A549 (cell line): ENCODE measurements at regions not wholly inside any gene's neighbourhood (a gene's known extent, or its start where the extent isn't known, plus 50 kb on each side); places are given as distances from the start of the nearest gene placed in this dataset.

Source experiments
- ATAC-seq, 2 experiments: fragments of 200-7000 bp in 1 of 2; fragments of >200 bp in 1 of 2; cut with Nextera tagmentation in 1 of 2; cut with Tn5 transposase in 1 of 2; 3 replicates each; pipeline versions ENCODE4 v1.8.0 to v1.9.1; 2018 to 2020; ENCODE audit warnings: mild to moderate bottlenecking in 1 of 2, moderate library complexity in 1 of 2
- CTCF ChIA-PET: fragments of 300-600 bp; sonication (Branson Sonifier 250); formaldehyde crosslinking; extraction: SDS; loops from one replicate; lab custom pipeline; 2021; ENCODE audit warnings: antibody characterized with exemption, inconsistent platforms; lab: Yijun Ruan, JAX
- POLR2A ChIA-PET: fragments of 350-600 bp; formaldehyde crosslinking; extraction: SDS; loops from one replicate; lab custom pipeline; 2021; ENCODE audit warnings: antibody characterized with exemption, inconsistent platforms; lab: Yijun Ruan, JAX
- DNase-seq, 2 experiments: peaks; one replicate each; pipeline versions ENCODE4 v3.0.0 to v3.0.0-alpha.2; 2011 to 2016; ENCODE audit warnings: low read depth in 1 of 2, low spot score in 1 of 2
- FAIRE-seq: peaks from 2 replicates; lab custom pipeline; 2011; peaks lifted over from hg19 to GRCh38; lab: Jason Lieb, UNC
- H3K27ac ChIP-seq, 2 experiments: fragments of >200 bp; sonication (Bioruptor Twin); formaldehyde crosslinking; 3 replicates each; pipeline ENCODE4 v1.5.1; 2016 to 2017
- H3K4me1 ChIP-seq: fragments of >200 bp; sonication (Bioruptor Twin); formaldehyde crosslinking; 3 replicates; pipeline ENCODE4 v1.6.1; 2016
- H3K4me2 ChIP-seq: fragments of >200 bp; sonication (Bioruptor Twin); formaldehyde crosslinking; 3 replicates; pipeline ENCODE4 v1.6.1; 2016
- H3K4me3 ChIP-seq: fragments of >200 bp; sonication (Bioruptor Twin); formaldehyde crosslinking; 3 replicates; pipeline ENCODE4 v1.5.1; 2016
- H3K9me3 ChIP-seq: fragments of >200 bp; sonication (Bioruptor Twin); formaldehyde crosslinking; 3 replicates; pipeline ENCODE4 v1.6.1; 2016
- CHD2 ChIP-seq: fragments of 150-350 bp; IDR thresholded peaks from 2 replicates; pipeline ENCODE4 v1.6.1; 2014; ENCODE audit warnings: low read length; ENCODE audit not compliant: partially characterized antibody
- ELK1 ChIP-seq: fragments of 150-350 bp; IDR thresholded peaks from 2 replicates; pipeline ENCODE4 v1.6.1; 2014; ENCODE audit warnings: low read depth, mild to moderate bottlenecking, low read length
- ESRRA ChIP-seq: fragments of 150-350 bp; IDR thresholded peaks from 2 replicates; pipeline ENCODE4 v1.6.1; 2014; ENCODE audit warnings: mild to moderate bottlenecking, low read length, borderline replicate concordance
- FOXS1 ChIP-seq: fragments of 250-450 bp; sonication (Bioruptor Pico); IDR thresholded peaks from 2 replicates; pipeline ENCODE4 v1.5.0; 2020; ENCODE audit warnings: mild to moderate bottlenecking, moderate library complexity
- HES2 ChIP-seq: fragments of >200 bp; sonication (Bioruptor Twin); formaldehyde crosslinking; IDR thresholded peaks from 2 replicates; pipeline ENCODE4 v1.6.1; 2016
- HEYL ChIP-seq: fragments of 250-450 bp; sonication (Bioruptor Pico); IDR thresholded peaks from 2 replicates; pipeline ENCODE4 v1.8.0; 2021; ENCODE audit warnings: mild to moderate bottlenecking, moderate library complexity
- HMGXB4 ChIP-seq: fragments of 250-450 bp; sonication (Bioruptor Pico); IDR thresholded peaks from 2 replicates; pipeline ENCODE4 v1.5.0; 2021; ENCODE audit warnings: mild to moderate bottlenecking, moderate library complexity, borderline replicate concordance
- HOXA7 ChIP-seq: fragments of 250-450 bp; sonication (Bioruptor Pico); IDR thresholded peaks from 2 replicates; pipeline ENCODE4 v1.5.0; 2020; ENCODE audit warnings: mild to moderate bottlenecking, moderate library complexity
- JUNB ChIP-seq: fragments of >200 bp; sonication (Bioruptor Twin); formaldehyde crosslinking; IDR thresholded peaks from 2 replicates; pipeline ENCODE4 v1.6.1; 2016
- NFE2L2 ChIP-seq: fragments of 150-350 bp; conservative IDR thresholded peaks from 2 replicates; pipeline ENCODE4 v1.6.1; 2014; ENCODE audit warnings: low read length
- NPAS2 ChIP-seq: fragments of 250-450 bp; sonication (Bioruptor Pico); IDR thresholded peaks from 2 replicates; pipeline ENCODE4 v1.8.0; 2022; ENCODE audit warnings: mild to moderate bottlenecking, moderate library complexity, borderline replicate concordance
- PBX3 ChIP-seq: IDR thresholded peaks from 2 replicates; pipeline ENCODE4 v1.6.1; 2012
- POLR2AphosphoS2 ChIP-seq: conservative IDR thresholded peaks from 2 replicates; pipeline ENCODE4 v1.6.1; 2012; ENCODE audit warnings: low read length, improper control_type of control experiment, inconsistent platforms
- RAD21 ChIP-seq, 2 experiments: fragments of >200 bp in 1 of 2; sonication (Bioruptor Twin) in 1 of 2; formaldehyde crosslinking in 1 of 2; IDR thresholded peaks in 1 of 2; conservative IDR thresholded peaks in 1 of 2; 2 replicates in 1 of 2; 3 replicates in 1 of 2; pipeline ENCODE4 v1.6.1; 2012 to 2018; ENCODE audit warnings: inconsistent platforms in 1 of 2
- RFX5 ChIP-seq: fragments of 450-650 bp; IDR thresholded peaks from 2 replicates; pipeline ENCODE4 v1.7.1; 2014; ENCODE audit warnings: antibody characterized with exemption, mild to moderate bottlenecking, moderate library complexity
- RNF2 ChIP-seq: fragments of 200-600 bp; sonication (generic); IDR thresholded peaks from 2 replicates; pipeline ENCODE4 v1.6.1; 2016; ENCODE audit warnings: low read depth, mild to moderate bottlenecking, antibody characterized with exemption, moderate library complexity, borderline replicate concordance
- TFCP2L1 ChIP-seq: fragments of 250-450 bp; sonication (Bioruptor Pico); IDR thresholded peaks from 2 replicates; pipeline ENCODE4 v1.5.0; 2021; ENCODE audit warnings: mild to moderate bottlenecking
- USF2 ChIP-seq: fragments of 450-650 bp; IDR thresholded peaks from 2 replicates; pipeline ENCODE4 v1.6.1; 2014; ENCODE audit warnings: antibody characterized with exemption
- ZC3H11A ChIP-seq: fragments of 450-650 bp; IDR thresholded peaks from 2 replicates; pipeline ENCODE4 v1.6.1; 2014; ENCODE audit warnings: antibody characterized with exemption, mild to moderate bottlenecking
- ZFP36 ChIP-seq: fragments of 450-650 bp; IDR thresholded peaks from 2 replicates; pipeline ENCODE4 v1.6.1; 2014; ENCODE audit warnings: borderline replicate concordance; ENCODE audit not compliant: partially characterized antibody
- WGBS: methylation state at CpG from one replicate; pipeline ENCODE4 v1.1.6; 2017; ENCODE audit errors: missing lambda C conversion rate; 5-methylcytosine and 5-hydroxymethylcytosine counted together
- TF ChIP-seq, protein P1 (sequence below): fragments of 250-450 bp; sonication (Bioruptor Pico); IDR thresholded peaks from 2 replicates; pipeline ENCODE4 v1.5.0; 2020; ENCODE audit warnings: low read depth, mild to moderate bottlenecking, moderate library complexity

- TF ChIP-seq PBX3 (no peak), CHD2 (no peak), RFX5 (no peak), ZFP36 (no peak), ZC3H11A (no peak)
These were observed 397.7 kb upstream of the RGS6 start (continued) for GRCh38 chr14:71534506-71534905.

DNA sequence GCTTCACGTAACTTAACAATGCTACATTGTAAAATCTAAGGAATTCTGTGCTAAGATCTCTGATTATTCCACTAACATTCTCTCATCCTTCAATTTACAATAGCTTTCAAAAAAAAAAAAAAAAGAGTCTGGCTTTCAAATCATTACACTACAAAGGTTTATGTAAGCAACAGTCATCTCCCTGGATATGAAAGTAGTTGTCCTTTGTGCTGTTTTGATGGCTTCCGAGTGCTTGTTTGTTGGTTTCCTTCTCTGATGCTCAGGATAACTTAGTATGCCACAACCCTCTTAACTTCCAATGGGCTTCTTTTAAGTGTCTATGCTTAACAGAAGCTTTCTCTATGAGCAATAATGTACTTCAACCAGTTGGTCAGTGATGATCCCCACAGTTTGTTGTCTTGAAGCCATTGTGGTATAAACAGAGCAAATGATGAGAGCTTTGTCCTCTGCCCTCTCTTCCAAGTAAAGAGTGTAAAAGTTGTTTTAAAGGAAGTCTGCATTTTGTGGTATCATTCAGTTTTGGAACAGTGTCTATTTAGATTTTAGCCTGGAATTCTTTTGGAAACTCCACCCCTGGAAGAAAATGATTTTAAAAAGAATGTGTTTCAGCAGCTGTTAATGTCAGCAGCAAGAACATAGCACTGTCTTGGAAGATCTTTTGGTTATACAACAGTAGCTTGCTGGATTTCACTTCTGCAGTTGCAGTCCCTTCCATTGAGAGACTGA, 396.1 kb upstream of the RGS6 start:
- TF ChIP-seq POLR2AphosphoS2, result no peak
- TF ChIP-seq, protein P1, sequence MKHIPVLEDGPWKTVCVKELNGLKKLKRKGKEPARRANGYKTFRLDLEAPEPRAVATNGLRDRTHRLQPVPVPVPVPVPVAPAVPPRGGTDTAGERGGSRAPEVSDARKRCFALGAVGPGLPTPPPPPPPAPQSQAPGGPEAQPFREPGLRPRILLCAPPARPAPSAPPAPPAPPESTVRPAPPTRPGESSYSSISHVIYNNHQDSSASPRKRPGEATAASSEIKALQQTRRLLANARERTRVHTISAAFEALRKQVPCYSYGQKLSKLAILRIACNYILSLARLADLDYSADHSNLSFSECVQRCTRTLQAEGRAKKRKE (CRISPR knock-in tag), result no peak
- TF ChIP-seq NPAS2, result no peak
- TF ChIP-seq HMGXB4 (CRISPR knock-in tag), result no peak
- no peak for TF ChIP-seq HOXA7 (CRISPR knock-in tag)
- TF ChIP-seq FOXS1 (CRISPR knock-in tag), result no peak
- TF ChIP-seq JUNB, result no peak
- TF ChIP-seq HES2, result no peak
- no peak for TF ChIP-seq RNF2
- TF ChIP-seq HEYL (CRISPR knock-in tag), result no peak
- no peak for TF ChIP-seq USF2
- TF ChIP-seq TFCP2L1 (CRISPR knock-in tag), result no peak
- TF ChIP-seq NFE2L2, result no peak
- no peak for TF ChIP-seq ESRRA
- TF ChIP-seq ZFP36, result no peak
- TF ChIP-seq RAD21 (conservative IDR thresholded peaks at IDR 0.05 in 1 of 2, IDR thresholded peaks at IDR 0.05 in 1 of 2), result no peak
- no peak for TF ChIP-seq ELK1
- TF ChIP-seq, all 56 proteins: peak for 0
- Histone ChIP-seq H3K9me3 (no peaks in the 10 kb centered on the region), H3K27ac (no peak overlapping the region), H3K4me2 (no peak overlapping the region), H3K4me1 (no peaks in the 10 kb centered on the region), H3K4me3 (no peak overlapping the region)
- CTCF ChIA-PET, result interaction anchor here (0.8 to 1.1 kb wide), 3 partner anchors 9 to 76 kb away, joined by 3 to 5 read pairs (median 3); no protein-coding TSS in a partner anchor
- FAIRE-seq, result no peak
- ATAC-seq, result no peak
- POLR2A ChIA-PET, result no interaction called here
- DNase-seq, result no peak
- WGBS, result 95% methylated on average over 2 of the region's 2 CpGs
